ENCODE measurements at regions not wholly inside any gene's neighbourhood (a gene's known extent, or its start where the extent isn't known, plus 50 kb on each side); places are given as distances from the start of the nearest gene placed in this dataset.

DNA sequence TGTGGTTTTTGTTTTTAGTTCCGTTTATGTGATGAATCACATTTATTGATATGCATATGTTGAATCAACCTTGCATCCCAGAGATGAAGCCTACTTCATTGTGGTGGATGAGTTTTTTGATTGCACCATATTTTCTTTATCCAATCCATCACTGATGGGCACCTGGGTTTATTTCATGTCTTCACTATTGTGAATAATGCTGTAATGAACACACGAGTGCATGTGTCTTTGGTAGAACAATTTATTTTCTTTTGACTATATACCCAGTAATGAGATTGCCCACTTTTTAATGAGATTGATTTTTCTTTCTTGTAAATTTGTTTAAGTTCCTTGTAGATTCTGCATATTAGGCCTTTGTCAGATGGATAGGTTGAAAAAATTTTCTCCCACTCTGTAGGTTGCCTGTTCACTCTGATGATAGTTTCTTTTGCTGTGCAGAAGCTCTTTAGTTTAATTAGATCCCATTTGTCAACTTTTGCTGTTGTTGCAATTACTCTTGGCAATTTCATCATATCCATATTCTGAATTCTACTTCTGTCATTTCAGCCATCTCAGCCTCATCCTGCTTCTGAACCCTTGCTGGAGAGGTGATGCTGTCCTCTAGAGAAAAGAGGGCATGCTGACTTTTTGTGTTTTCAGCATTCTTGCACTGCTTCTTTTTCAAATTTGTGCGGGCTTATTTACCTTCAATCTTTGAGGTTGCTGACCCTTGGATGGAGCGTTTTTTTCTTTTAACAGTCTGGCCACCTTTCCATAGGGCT, 96.2 kb upstream of the CTAGE1 start:
- TF ChIP-seq, protein P1, sequence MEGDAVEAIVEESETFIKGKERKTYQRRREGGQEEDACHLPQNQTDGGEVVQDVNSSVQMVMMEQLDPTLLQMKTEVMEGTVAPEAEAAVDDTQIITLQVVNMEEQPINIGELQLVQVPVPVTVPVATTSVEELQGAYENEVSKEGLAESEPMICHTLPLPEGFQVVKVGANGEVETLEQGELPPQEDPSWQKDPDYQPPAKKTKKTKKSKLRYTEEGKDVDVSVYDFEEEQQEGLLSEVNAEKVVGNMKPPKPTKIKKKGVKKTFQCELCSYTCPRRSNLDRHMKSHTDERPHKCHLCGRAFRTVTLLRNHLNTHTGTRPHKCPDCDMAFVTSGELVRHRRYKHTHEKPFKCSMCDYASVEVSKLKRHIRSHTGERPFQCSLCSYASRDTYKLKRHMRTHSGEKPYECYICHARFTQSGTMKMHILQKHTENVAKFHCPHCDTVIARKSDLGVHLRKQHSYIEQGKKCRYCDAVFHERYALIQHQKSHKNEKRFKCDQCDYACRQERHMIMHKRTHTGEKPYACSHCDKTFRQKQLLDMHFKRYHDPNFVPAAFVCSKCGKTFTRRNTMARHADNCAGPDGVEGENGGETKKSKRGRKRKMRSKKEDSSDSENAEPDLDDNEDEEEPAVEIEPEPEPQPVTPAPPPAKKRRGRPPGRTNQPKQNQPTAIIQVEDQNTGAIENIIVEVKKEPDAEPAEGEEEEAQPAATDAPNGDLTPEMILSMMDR (IDR thresholded peaks at IDR 0.05): no peak
- no peak for TF ChIP-seq POLR2A (IDR thresholded peaks at IDR 0.05; ENCODE audit: low read depth)
